ENCODE measurements at regions not wholly inside any gene's neighbourhood (a gene's known extent, or its start where the extent isn't known, plus 50 kb on each side); places are given as distances from the start of the nearest gene placed in this dataset.

GRCh38 chr4:162494935-162495334 lies 331.1 kb upstream of the FSTL5 start:
- Histone ChIP-seq H3K4me1 (ENCODE audit: insufficient read depth, low read length) (no peaks in the 10 kb centered on the region), H3K9me3 (ENCODE audit: control insufficient read depth in 1 of 2, insufficient read depth in 1 of 2, low read length in 2 of 2) (no peaks in the 10 kb centered on the region), H3K27me3 (ENCODE audit: control insufficient read depth in 1 of 2, insufficient read depth in 2 of 2, low read length in 2 of 2) (no peaks in the 10 kb centered on the region), H3K36me3 (ENCODE audit: insufficient read depth, low read length) (no peaks in the 10 kb centered on the region), H3K27ac (ENCODE audit: low read depth in 1 of 2, low read length in 2 of 2) (no peak overlapping the region), H3K4me3 (ENCODE audit: low read length) (no peak overlapping the region)
- ChIA-PET POLR2A (no interaction called here), CTCF (interaction anchor here (0.6 kb wide), 1 partner anchor 22 kb away, joined by 3 read pairs; no protein-coding TSS in a partner anchor)
- Mint-ChIP-seq H3K36me3 (ENCODE audit: low read depth) (no peaks in the 10 kb centered on the region), H3K4me3 (no peak overlapping the region), H3K4me1 (ENCODE audit: low read depth) (no peaks in the 10 kb centered on the region), H3K27ac (no peak overlapping the region), H3K27me3 (no peaks in the 10 kb centered on the region), H3K9me3 (no peaks in the 10 kb centered on the region)
- TF ChIP-seq, protein P1, sequence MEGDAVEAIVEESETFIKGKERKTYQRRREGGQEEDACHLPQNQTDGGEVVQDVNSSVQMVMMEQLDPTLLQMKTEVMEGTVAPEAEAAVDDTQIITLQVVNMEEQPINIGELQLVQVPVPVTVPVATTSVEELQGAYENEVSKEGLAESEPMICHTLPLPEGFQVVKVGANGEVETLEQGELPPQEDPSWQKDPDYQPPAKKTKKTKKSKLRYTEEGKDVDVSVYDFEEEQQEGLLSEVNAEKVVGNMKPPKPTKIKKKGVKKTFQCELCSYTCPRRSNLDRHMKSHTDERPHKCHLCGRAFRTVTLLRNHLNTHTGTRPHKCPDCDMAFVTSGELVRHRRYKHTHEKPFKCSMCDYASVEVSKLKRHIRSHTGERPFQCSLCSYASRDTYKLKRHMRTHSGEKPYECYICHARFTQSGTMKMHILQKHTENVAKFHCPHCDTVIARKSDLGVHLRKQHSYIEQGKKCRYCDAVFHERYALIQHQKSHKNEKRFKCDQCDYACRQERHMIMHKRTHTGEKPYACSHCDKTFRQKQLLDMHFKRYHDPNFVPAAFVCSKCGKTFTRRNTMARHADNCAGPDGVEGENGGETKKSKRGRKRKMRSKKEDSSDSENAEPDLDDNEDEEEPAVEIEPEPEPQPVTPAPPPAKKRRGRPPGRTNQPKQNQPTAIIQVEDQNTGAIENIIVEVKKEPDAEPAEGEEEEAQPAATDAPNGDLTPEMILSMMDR (IDR thresholded peaks at IDR 0.05), result no peak
- no peak for DNase-seq
- intact Hi-C loops (cut with DNase I, micrococcal nuclease), result loop anchor here (5.0 to 10.0 kb wide), 5 partner anchors 837 to 1520 kb away; partner anchors contain the start of gene NPY1R (in 1 of the 2)
- ATAC-seq (ENCODE audit: poor library complexity), result no peak

DNA sequence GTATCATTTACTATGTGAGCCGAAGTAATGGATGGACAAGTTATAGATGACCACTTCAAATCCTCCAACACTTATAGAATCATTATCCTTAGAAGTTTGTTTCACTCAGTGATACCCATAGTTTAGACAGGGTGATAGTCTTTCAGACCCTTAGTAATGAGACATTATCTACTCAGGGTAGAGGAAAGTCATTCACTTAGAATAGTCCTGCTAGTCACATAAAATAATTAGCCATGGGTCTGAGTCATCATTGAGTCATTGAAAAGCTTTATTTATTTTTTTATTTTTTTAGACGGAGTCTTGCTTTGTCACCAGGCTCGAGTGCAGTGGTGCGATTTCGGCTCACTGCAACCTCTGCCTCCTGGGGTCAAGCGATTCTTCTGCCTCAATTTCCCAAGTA lies 321.7 kb upstream of the FSTL5 start:
- CTCF ChIA-PET, result no interaction called here
- Histone ChIP-seq H3K9me3 (ENCODE audit: control insufficient read depth in 1 of 2, insufficient read depth in 1 of 2, low read length in 2 of 2) (peaks cover 0 to 4% of the 10 kb centered on the region in 2 experiments), H3K4me1 (ENCODE audit: insufficient read depth, low read length) (no peaks in the 10 kb centered on the region), H3K36me3 (ENCODE audit: insufficient read depth, low read length) (no peaks in the 10 kb centered on the region), H3K4me3 (ENCODE audit: low read length) (no peak overlapping the region), H3K27me3 (ENCODE audit: control insufficient read depth in 1 of 2, insufficient read depth in 2 of 2, low read length in 2 of 2) (no peaks in the 10 kb centered on the region), H3K27ac (ENCODE audit: low read depth in 1 of 2, low read length in 2 of 2) (no peak overlapping the region)
- H3K27me3 Mint-ChIP-seq, result no peaks in the 10 kb centered on the region
- no peak overlapping the region for H3K27ac Mint-ChIP-seq
- H3K36me3 Mint-ChIP-seq (ENCODE audit: low read depth), result no peaks in the 10 kb centered on the region
- ATAC-seq (ENCODE audit: poor library complexity) (no peak), DNase-seq (no peak)
- H3K4me3 Mint-ChIP-seq, result no peak overlapping the region
- no peaks in the 10 kb centered on the region for H3K4me1 Mint-ChIP-seq (ENCODE audit: low read depth)
- H3K9me3 Mint-ChIP-seq, result no peaks in the 10 kb centered on the region
- intact Hi-C loops (cut with DNase I, micrococcal nuclease), result no loop called here
- TF ChIP-seq, protein P1 (IDR thresholded peaks at IDR 0.05), result no peak
- POLR2A ChIA-PET, result no interaction called here

- intact Hi-C loops (cut with DNase I, micrococcal nuclease), result no loop called here
- CTCF ChIA-PET, result no interaction called here
- no peak overlapping the region for H3K4me3 Mint-ChIP-seq
Measured at GRCh38 chr4:162475246-162475645, 311.4 kb upstream of the FSTL5 start.

More at GRCh38 chr4:162475246-162475645, 311.4 kb upstream of the FSTL5 start:
- Mint-ChIP-seq H3K27me3 (no peaks in the 10 kb centered on the region), H3K4me1 (ENCODE audit: low read depth) (no peaks in the 10 kb centered on the region), H3K27ac (no peak overlapping the region), H3K36me3 (ENCODE audit: low read depth) (no peaks in the 10 kb centered on the region), H3K9me3 (no peaks in the 10 kb centered on the region)
- no peaks in the 10 kb centered on the region for H3K36me3 ChIP-seq (ENCODE audit: insufficient read depth, low read length)
- H3K4me3 ChIP-seq (ENCODE audit: low read length), result no peak overlapping the region
- no peaks in the 10 kb centered on the region for H3K4me1 ChIP-seq (ENCODE audit: insufficient read depth, low read length)
- H3K27me3 ChIP-seq (ENCODE audit: control insufficient read depth in 1 of 2, insufficient read depth in 2 of 2, low read length in 2 of 2), result no peaks in the 10 kb centered on the region
- TF ChIP-seq, protein P1 (IDR thresholded peaks at IDR 0.05), result no peak
- DNase-seq, result no peak
- no peak for ATAC-seq (ENCODE audit: poor library complexity)
- POLR2A ChIA-PET, result no interaction called here
- H3K9me3 ChIP-seq (ENCODE audit: control insufficient read depth in 1 of 2, insufficient read depth in 1 of 2, low read length in 2 of 2), result peaks cover 0 to 4% of the 10 kb centered on the region in 2 experiments
- H3K27ac ChIP-seq (ENCODE audit: low read depth in 1 of 2, low read length in 2 of 2), result no peak overlapping the region
